COR-L47 (cell line): ENCODE measurements at regions not wholly inside any gene's neighbourhood (a gene's known extent, or its start where the extent isn't known, plus 50 kb on each side); places are given as distances from the start of the nearest gene placed in this dataset.
"Not testable (repeated sequence)": the region's sequence is repeated elsewhere in the genome, so short reads cannot be mapped to it uniquely, and the experiment has no call there.

Source experiments
- DNase-seq: peaks from one replicate; lab custom pipeline; 2025; lab: John Stamatoyannopoulos, UW

- no peak for DNase-seq
Observed at GRCh38 chr17:43315858-43316521, 82.2 kb upstream of the RNU2-1 start.

GRCh38 chr17:43315369-43315768, 81.6 kb upstream of the RNU2-1 start:
- DNase-seq: no peak

GRCh38 chr17:43314611-43315011, 80.8 kb upstream of the RNU2-1 start:
- DNase-seq: no peak

- no peak for DNase-seq
Observed at GRCh38 chr17:43312011-43312410, 78.2 kb upstream of the RNU2-1 start.

GRCh38 chr17:43309505-43310332, 75.9 kb upstream of the RNU2-1 start:
- no peak for DNase-seq

GRCh38 chr17:43308999-43309398, 75.2 kb upstream of the RNU2-1 start:
- DNase-seq: no peak

GRCh38 chr17:43304792-43305191, 71.0 kb upstream of the RNU2-1 start:
- DNase-seq: not testable (repeated sequence)

- DNase-seq: not testable (repeated sequence)
Observed at GRCh38 chr17:43303049-43303448, 69.3 kb upstream of the RNU2-1 start.

GRCh38 chr17:43299300-43300076, 65.7 kb upstream of the RNU2-1 start:
- DNase-seq: not testable (repeated sequence)

- DNase-seq: not testable (repeated sequence)
Observed at GRCh38 chr17:43289670-43290069, 55.9 kb upstream of the RNU2-1 start.

- DNase-seq: not testable (repeated sequence)
Observed at GRCh38 chr17:43283606-43284005, 49.8 kb upstream of the RNU2-1 start.
